ENCODE measurements at regions not wholly inside any gene's neighbourhood (a gene's known extent, or its start where the extent isn't known, plus 50 kb on each side); places are given as distances from the start of the nearest gene placed in this dataset.

GRCh38 chr5:27908341-27908740, 870.0 kb upstream of the CDH9 start:
- DNase-seq (ENCODE audit: low spot score in 2 of 2): no peak
- Histone ChIP-seq H3K36me3 (no peaks in the 10 kb centered on the region), H3K4me3 (no peak overlapping the region), H3K27ac (no peak overlapping the region), H3K4me1 (no peaks in the 10 kb centered on the region), H3K27me3 (no peaks in the 10 kb centered on the region), H3K9me3 (peaks cover 0 to 1% of the 10 kb centered on the region in 2 donors)
- intact Hi-C loops (cut with DNase I; ENCODE audit: low total_unique reads): no loop called here
- TF ChIP-seq POLR2A (IDR thresholded peaks at IDR 0.05): no peak
- no peak for TF ChIP-seq POLR2AphosphoS5 (IDR thresholded peaks at IDR 0.05)
- TF ChIP-seq, protein P1, sequence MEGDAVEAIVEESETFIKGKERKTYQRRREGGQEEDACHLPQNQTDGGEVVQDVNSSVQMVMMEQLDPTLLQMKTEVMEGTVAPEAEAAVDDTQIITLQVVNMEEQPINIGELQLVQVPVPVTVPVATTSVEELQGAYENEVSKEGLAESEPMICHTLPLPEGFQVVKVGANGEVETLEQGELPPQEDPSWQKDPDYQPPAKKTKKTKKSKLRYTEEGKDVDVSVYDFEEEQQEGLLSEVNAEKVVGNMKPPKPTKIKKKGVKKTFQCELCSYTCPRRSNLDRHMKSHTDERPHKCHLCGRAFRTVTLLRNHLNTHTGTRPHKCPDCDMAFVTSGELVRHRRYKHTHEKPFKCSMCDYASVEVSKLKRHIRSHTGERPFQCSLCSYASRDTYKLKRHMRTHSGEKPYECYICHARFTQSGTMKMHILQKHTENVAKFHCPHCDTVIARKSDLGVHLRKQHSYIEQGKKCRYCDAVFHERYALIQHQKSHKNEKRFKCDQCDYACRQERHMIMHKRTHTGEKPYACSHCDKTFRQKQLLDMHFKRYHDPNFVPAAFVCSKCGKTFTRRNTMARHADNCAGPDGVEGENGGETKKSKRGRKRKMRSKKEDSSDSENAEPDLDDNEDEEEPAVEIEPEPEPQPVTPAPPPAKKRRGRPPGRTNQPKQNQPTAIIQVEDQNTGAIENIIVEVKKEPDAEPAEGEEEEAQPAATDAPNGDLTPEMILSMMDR (IDR thresholded peaks at IDR 0.05): no peak

DNA sequence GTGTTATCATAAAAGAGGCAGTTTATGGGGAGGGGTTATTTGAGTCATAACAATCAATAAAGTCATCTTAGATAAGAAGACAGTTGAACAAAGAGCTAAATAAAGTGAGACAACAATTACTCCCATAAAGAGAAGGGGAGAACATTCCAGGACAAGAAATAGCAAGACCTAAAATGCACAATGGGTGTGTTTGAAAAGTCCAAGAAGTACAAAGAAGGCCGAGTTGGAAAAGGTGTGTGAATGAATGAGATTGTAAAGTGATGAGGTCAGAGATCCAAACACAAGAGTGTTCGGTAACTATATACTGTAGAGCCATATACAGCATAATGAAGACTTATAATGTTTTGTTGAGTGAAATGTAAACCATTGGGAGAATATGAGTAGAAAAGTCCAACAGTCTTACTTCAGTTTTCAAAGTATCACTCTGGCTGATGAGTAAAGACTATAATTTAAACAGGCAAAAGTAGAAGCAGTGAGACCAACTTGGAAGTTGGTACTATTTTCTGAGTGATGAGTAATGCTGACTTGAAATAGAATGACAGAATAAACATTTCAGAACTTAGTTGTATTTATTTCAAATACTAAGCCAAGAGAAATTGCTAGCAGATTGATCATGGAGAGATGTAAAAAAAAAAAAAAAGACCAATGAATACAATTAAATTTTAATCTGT, 868.7 kb upstream of the CDH9 start:
- Histone ChIP-seq H3K36me3 (no peaks in the 10 kb centered on the region), H3K9me3 (no peaks in the 10 kb centered on the region), H3K4me1 (no peaks in the 10 kb centered on the region), H3K4me3 (no peak overlapping the region), H3K27ac (no peak overlapping the region), H3K27me3 (no peaks in the 10 kb centered on the region)
- intact Hi-C loops (cut with DNase I; ENCODE audit: low total_unique reads): no loop called here
- TF ChIP-seq, protein P1 (IDR thresholded peaks at IDR 0.05): no peak
- TF ChIP-seq POLR2AphosphoS5 (IDR thresholded peaks at IDR 0.05): no peak
- no peak for TF ChIP-seq POLR2A (IDR thresholded peaks at IDR 0.05)
- no peak for DNase-seq (ENCODE audit: low spot score in 2 of 2)

DNA sequence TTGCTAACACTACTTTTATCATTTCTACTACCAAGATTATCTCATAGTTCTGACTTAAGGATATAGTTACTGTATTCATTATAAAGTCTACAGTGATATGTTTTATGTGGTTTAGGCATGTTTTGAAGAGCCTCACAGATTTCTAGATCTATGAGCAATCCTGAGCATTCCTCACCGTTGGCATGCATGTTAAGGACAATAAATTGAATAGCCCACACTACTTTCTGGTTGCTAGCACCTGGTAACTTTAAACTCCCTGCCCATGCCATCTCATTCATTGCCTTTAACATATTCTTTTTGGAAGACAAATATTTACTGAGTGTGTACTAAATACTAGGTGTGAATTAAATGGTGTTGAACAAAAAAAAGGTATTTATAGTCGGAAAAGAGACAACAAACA, 868.1 kb upstream of the CDH9 start:
- no peak for DNase-seq (ENCODE audit: low spot score in 2 of 2)
- no peaks in the 10 kb centered on the region for H3K9me3 ChIP-seq
- TF ChIP-seq, protein P1 (IDR thresholded peaks at IDR 0.05): no peak
- TF ChIP-seq POLR2A (IDR thresholded peaks at IDR 0.05) (no peak), POLR2AphosphoS5 (IDR thresholded peaks at IDR 0.05) (no peak)
- no peaks in the 10 kb centered on the region for H3K36me3 ChIP-seq
- no peak overlapping the region for H3K4me3 ChIP-seq
- intact Hi-C loops (cut with DNase I; ENCODE audit: low total_unique reads): no loop called here
- no peak overlapping the region for H3K27ac ChIP-seq
- H3K27me3 ChIP-seq: no peaks in the 10 kb centered on the region
- no peaks in the 10 kb centered on the region for H3K4me1 ChIP-seq

GRCh38 chr5:27900761-27901160, 862.4 kb upstream of the CDH9 start:
- Histone ChIP-seq H3K36me3 (no peaks in the 10 kb centered on the region), H3K27ac (no peak overlapping the region), H3K9me3 (peaks cover 0 to 5% of the 10 kb centered on the region in 2 donors), H3K4me3 (no peak overlapping the region), H3K27me3 (no peaks in the 10 kb centered on the region), H3K4me1 (no peaks in the 10 kb centered on the region)
- intact Hi-C loops (cut with DNase I; ENCODE audit: low total_unique reads): no loop called here
- DNase-seq (ENCODE audit: low spot score in 2 of 2): no peak
- no peak for TF ChIP-seq POLR2A (IDR thresholded peaks at IDR 0.05)
- TF ChIP-seq, protein P1 (IDR thresholded peaks at IDR 0.05): no peak
- no peak for TF ChIP-seq POLR2AphosphoS5 (IDR thresholded peaks at IDR 0.05)

DNA sequence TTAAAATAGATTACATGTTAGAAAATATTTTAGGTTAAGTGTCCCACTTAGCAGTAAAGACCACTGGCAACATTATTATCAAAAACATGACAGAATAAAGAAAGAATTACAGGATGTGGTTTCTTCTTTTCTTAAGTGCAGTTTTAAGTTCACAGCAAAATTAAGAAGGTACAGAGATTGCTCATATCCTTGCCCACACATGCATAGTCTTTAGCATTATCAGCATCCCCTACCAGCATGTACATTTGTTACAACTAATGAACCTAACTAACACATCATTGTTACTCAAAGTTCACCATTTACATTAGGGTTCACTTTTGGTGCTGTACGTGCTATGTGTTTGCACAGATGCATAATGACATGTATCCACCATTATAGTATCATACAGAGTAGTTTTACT, 837.7 kb upstream of the CDH9 start:
- no peak overlapping the region for H3K27ac ChIP-seq
- no peak overlapping the region for H3K4me3 ChIP-seq
- no peaks in the 10 kb centered on the region for H3K36me3 ChIP-seq
- intact Hi-C loops (cut with DNase I; ENCODE audit: low total_unique reads): no loop called here
- no peaks in the 10 kb centered on the region for H3K4me1 ChIP-seq
- no peak for TF ChIP-seq POLR2AphosphoS5 (IDR thresholded peaks at IDR 0.05)
- TF ChIP-seq, protein P1 (IDR thresholded peaks at IDR 0.05): no peak
- no peak for TF ChIP-seq POLR2A (IDR thresholded peaks at IDR 0.05)
- no peak for DNase-seq (ENCODE audit: low spot score in 2 of 2)
- H3K27me3 ChIP-seq: no peaks in the 10 kb centered on the region
- peaks cover 0 to 8% of the 10 kb centered on the region in 2 donors for H3K9me3 ChIP-seq
